HG03354 (cell line): ENCODE measurements at regions not wholly inside any gene's neighbourhood (a gene's known extent, or its start where the extent isn't known, plus 50 kb on each side); places are given as distances from the start of the nearest gene placed in this dataset.

Source experiments
- ATAC-seq: cut with Tn5 transposase; IDR thresholded peaks from one replicate; pipeline ENCODE4 v1.9.1; 2021; ENCODE audit warnings: mild to moderate bottlenecking; ENCODE audit not compliant: unreplicated experiment, poor library complexity, severe bottlenecking

DNA sequence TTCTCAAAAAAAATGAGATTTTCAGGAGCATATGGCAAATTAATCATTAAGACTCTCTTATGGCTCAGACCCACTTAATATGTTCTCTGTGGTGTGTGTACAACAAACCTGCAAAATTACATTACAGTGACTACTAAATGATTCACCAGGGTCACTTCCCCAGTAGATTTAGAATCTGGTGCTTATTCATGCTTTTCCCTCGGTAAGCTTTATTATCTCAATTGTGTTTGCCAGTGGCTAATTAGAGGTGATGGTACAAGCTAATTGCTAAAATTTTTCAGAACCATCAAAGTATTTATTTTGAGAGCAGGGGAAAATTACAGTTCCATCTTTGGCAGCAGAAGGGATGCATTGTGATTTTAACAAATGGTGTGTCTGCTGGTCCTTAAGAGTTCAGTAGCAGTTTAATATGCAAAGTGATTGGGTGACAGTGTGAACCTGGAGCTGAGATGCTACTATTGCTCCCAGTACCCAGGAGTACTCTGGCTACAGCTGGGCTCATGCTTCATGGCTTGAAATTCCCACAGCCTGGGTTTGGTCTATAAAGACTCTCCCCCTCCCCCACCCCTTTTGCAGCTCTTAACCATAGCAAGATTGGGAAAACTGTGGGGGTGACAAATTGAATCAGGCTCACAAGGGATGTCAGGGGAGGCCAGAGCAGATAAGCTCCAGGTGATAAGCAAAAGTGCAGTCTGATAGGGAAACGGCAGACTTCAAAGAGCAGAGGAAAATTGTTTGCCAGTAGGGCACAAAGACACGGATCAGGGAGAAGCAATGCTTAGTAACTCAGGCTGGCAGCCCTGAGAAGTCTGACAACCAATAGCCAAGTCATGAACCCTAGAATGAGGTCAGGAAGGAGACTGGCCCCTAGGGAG lies 92.8 kb upstream of the RAD23B start:
- no peak for ATAC-seq

DNA sequence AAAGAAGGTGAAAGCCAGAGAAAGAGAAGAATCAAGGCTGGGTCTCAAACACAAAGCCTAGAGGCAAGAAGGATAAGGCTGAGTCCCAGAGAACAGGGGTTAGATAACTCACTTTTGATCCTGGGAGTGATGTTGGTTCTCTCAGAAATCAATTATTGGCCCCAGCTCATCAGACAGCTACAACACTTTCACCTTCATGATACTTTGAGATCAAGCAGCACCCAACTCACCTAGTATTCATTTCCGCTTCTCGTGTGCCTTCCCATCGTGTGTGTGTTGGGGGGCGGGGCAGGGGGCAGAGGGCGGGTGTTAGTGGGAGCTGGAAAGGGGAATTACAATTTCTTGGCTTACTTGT lies 92.2 kb upstream of the RAD23B start:
- ATAC-seq: no peak

DNA sequence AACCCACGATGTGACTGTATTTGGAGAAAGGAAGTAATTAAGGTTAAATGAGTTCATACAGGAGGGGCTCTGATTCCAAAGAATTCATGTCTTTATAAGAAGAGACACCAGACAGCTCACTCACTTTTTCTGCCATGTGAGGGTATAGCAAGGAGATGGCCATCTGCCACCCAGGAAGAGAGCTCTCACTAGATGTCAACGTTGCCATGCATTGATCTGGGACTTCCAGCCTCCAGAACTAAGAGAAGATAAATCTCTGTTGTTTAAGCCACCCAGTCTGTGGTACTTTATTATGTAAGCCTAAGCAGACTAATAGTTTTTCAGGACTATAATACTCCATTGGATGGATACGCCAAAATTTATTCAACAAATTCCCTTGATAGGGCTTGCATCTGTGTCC lies 89.8 kb upstream of the RAD23B start:
- ATAC-seq: no peak

DNA sequence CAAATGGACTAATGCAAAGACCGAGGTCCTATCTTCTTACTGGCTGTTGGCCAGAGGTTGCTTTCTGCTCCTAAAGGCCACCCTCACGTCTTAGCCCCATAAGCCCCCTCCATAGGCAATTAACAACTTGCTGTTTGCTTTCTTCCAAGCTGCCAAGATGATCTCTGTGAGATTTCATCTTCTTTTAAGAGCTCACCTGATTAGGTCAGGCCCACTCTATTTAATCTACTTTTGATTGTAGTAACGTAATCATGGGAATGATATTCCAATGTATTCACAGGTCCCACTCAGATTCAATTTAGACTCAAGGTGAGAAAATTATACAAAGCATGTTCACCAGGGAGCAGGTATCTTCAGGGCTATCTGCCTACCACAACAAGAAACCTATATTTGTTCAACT lies 84.4 kb upstream of the RAD23B start:
- ATAC-seq: no peak

DNA sequence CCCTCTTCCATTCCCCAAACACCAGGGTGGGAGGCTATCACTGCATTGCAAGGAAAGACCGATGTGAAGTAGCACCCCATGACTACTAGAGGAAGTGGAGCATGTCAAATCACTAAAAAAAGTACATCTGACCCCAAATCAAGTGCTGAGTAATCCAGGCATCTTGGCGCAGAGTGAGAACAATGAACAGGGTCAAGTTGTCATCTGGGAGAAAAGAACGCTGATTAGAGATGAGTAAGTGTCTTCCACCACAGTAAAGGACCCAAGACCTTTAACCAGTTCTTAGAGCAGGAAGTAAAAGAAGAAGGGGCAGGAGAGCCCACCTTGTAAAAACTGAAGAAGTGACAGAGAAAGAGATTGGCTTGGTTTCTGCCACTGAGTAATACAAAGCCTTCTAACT lies 75.0 kb upstream of the RAD23B start:
- no peak for ATAC-seq

DNA sequence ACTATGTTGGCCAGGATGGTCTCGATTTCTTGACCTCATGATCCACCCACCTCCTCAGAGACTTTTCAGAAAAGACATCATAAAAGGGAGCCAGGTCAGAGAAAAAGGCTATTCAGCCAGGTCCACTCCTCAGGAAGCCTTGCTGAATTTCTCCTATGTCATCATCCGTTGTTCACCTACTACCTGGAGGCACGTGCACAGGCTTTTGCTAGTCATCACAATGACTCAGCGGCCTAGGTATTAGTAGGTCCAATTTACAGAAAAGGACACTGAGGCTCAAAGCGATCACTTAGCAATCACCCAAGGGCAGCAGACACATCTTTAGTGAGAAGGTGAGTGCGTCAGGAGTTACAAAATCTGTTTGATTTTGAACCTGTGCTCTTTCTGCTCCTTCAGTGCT lies 72.3 kb upstream of the RAD23B start:
- no peak for ATAC-seq

DNA sequence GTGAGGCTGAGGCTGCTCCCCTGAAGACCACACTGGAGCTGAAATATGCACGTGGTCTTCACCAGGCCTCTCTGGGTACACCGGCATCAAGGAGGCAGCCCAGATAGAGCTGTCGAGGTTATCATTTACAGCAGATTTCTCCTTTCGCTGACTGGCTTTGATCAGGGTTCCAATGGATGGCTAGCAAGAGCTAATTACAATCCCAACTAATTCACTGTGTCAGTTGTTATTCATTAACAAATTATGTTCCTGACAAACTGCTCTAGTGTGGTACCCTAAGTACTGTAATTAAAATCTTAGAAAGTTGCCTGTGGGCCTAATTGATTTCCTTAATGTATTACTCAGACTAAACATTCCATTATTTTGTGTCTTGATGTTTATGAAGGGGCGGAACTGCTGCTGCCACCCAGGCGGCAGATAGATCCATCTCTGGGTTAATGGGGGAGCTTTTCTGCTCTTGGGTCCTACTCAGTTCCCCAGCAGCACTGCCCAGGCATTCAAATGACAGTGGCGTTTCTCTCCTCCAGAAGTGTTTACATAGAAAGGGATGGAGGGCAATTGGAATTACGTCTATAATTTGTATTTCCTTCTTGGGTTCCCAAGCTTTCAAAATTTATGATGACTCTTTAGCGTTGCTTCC lies 71.7 kb upstream of the RAD23B start:
- ATAC-seq: no peak

DNA sequence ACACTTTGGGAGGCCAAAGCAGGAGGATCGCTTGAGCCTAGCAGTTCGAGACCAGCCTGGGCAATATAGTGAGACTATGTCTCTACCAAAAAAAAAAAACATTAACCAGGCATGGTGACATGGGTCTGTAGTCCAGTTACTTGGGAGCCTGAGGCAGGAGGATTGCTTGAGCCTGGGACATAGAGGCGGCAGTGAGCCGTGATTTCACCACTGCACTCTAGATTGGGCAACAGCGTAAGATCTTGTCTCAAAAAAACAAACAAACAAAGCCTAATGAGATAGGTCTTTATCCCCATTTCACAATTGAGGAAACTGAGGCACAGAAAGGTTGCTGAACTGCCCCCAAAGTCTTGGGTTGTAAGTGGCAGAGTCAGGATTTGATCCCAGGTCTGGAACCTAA lies 70.5 kb upstream of the RAD23B start:
- no peak for ATAC-seq

DNA sequence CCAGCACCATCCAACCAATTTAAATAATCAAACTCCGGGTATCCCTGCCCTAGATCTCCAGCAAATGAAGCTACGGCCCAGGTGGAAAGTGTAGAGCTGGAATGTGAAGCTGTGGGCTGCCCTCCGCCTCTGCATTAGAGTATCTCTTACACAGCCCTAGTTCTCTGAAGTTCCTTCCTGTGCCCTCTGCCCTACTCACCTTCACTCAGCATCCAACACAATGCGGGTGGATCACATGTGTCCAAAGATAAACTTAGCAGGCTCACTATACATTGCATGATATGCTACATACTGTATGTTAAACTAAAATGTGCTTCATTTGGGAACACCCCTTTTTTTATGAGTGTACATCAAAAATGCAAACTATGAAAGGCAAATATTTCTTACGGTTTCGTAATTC lies 70.0 kb upstream of the RAD23B start:
- peak; percentile 38 for ATAC-seq

DNA sequence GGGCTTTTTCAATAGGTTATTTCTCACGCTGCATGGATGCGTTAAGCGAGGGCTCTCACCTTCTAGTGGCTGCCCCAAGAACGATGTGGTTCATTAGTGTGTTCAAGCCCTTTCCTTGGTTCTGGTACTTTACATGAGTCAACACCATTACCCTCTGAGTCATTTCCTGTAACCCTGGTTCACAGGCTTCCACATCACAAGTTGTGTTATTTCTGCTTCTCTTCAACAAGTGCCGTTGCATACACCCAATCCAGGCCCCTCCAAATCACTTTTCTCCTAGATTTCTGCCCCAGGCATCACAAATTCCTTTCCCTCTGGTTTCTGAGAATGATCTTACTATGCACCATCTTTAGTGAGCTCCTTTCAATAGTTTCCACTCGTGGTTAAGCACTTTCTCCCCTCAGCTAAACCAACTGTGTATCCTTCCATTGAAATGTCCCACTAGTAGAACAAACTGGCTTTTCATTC lies 69.5 kb upstream of the RAD23B start:
- ATAC-seq: peak; percentile 94

DNA sequence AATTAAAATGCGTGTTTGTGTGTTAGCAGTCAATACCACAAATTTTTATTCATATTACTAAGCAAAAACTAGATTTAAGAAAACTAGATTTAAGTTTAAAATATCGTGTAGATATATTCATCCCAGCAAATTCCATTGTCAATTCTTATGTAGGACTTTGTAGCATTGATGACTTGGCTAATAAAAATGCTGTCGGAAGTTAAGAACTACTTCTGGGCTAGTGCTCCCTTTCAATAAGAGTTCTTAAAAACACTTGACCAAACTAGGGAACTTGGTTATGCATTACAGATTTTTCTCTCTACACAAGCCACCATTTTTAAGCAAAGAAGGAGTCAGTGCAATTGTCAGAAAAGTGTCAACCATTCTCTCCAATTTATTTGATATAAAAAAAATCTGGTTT lies 68.7 kb upstream of the RAD23B start:
- ATAC-seq: no peak

DNA sequence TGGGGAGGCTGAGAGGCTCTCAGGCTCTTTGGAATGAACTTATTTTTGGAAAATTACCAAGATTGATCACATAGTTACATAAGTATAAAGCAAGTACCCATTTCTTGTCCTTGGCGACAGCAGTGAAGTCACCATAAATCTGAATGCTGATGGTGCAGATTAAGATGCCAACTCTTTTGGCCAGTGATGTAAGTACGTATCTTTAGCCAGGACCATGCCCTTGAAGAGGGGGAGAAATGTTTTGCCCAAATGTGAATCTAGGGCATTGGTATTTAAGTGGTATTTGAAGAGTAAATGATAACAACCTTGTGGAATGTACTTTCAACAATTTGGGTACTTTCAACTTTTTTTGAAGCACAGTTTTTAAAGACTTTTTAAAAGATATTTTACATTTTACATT lies 68.2 kb upstream of the RAD23B start:
- ATAC-seq: no peak

DNA sequence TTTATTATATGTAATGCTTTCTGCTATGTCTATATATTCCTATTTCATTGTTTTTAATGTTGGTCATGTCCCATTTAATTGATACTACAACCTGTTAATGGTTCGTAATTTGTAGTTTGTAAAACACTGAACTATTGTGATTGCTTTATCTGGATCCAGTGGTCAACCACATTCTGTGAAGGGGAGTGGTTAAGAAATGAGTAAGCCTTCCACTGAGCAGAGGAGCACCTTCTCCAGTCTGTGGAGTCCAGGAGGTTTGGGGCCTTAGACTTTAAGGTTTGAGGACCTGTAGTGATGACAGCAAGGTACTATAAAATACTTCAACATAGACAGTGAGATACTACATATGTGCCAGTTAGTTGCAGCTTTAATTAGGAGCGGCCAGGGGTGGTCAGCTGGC lies 67.7 kb upstream of the RAD23B start:
- ATAC-seq: no peak

DNA sequence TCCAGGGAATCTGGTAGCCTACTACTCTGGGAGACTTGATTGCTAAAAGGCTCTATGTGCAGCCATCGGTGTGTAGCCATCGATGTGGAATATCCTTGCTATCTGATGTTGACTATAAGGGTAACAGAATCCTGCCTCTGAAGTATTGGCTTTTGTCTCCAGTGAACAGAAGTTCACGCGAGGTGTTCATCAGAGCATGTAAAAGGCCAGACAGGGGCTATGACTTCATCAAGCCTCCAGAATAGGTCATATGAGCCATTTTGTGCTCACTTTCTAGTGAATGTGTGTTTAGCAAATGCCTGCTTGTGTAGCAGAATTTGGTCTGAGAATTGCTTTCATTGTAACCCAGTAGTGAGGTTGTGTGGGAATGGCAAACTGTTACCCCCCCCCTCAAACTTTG lies 66.8 kb upstream of the RAD23B start:
- ATAC-seq: no peak

DNA sequence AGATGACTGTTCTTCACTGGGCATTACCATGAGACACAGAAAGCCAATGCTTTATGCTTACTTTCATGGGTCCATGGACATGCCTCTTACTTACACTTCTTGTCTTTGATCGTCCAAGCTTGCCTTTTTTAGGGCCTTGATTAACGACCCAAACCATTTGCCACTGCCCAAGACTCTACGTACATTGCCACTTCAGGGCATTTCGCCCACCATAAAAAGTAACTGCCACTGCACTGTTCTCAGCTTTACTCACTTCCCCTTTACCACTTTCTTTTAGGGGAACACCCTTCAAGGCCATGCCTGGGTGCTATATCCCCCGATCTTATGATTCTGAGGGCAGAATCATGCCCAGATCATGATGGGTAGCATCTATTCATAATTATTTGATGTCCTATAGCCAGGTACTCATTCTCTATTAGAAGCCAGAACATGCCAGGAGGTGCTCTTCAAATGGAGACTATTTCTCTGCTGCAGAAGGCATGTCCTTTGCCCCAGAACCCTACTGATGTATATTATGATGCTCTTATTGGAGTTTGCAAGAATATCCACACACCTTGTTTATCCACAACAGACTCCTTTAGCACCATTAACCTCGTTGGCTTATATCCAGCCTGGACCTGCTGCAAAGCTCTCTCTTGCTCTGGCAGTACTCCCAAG lies 64.1 kb upstream of the RAD23B start:
- peak; percentile 84 for ATAC-seq

DNA sequence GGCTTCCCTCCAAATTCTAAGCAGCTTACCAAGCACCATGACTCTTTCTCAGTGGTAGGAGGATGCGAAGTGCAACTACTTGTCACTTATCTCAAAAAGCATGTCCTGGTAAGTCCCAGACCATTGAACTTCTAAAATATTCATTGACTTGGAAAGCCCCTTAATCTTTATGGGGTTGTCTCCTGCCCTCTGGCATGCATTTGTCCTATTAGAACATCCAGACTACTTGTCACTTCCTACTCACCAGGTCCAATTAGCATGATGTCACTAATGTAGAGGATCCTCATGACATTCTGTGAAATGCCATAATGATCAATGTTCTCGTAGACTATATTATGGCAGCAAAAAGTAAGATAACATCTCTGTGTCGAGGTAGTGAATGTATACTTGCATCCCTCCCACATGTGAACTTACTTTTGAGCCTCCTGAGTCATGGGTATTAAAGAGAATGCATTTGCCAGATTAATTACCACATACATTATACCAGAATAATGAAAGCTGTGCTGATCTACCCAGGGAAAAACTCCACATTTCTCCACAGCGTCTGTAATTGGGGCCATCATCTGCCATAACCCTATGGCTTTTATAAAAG lies 63.5 kb upstream of the RAD23B start:
- peak; percentile 33 for ATAC-seq

DNA sequence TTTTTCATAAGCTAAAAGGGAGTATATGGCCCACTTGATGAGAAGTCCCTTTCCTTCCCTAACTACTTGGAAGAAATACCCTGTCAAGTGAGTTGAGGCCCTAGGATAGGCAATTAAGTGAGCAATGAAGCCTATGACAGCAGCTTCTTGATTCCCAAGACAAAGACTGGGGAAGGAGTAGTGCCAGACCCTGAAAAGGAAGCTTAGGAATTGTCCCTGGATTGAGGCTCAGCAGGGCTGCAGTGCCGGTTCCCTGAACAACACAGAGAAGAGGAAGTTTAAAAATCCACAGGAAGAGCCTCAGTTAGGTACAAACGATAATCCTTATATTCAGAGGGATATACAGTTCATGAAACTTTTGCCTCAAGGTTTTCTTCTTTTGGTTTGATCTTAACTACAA lies 61.8 kb upstream of the RAD23B start:
- ATAC-seq: no peak

DNA sequence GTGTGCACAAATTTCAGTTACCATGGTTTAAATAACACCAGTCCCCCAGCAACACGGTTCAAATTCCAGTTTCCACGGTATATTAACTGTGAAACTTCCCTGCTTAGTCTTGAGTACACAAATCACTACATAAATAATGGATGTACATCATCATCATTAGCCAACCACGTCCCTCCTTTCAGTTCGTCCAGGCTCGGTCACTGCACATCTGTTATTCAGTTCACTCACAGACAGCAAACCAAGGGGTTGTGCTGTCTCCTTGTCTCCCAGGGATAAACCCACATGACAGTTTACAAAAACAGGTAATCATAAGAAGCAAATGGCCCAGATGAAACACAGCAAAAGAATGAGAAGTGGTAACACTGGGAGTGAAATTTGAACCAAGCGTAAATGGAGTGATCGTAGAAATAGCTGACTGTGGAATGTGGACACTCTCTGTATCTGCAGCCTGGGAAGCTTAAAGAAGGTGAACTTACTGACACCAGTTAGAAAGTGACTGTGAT lies 61.0 kb upstream of the RAD23B start:
- ATAC-seq: no peak

DNA sequence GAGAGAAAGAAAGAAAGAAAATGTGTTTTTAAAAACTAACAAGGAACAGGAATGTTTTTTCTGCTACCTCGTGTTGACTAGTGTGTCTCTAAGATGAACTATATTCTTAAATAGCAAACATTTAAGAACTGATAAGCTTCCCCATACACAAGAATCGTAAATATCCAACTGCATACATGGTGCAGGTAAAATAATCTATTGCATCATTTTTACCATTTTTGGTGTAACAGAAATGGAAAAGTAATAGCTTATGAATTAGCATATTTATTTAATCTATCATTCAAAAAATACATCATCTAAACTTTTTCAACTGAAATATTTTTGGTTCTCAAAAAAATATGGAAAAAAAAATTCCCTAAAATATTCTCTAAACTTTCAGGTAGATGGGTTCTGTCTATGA lies 59.7 kb upstream of the RAD23B start:
- no peak for ATAC-seq

DNA sequence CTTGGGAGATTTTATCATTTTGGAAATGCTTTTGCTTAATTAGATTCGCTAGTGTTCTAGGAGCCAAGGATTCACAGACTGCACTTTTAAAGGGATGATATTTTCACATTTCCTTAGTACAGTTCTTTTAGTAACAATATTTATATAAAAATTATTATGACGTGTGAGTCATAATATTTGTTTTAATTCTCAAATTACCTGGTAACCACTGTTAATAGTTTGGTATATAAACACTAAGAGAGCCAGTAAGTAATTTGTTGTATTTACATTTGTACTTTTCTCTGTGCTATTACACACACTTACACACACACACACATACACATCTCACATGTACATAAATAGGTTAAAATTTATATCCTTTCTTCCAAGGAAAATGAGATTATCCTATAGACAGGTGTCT lies 58.8 kb upstream of the RAD23B start:
- ATAC-seq: no peak
